Activated B cell treated with CpG ODN at 0.5 μM for 24 hours (primary cell): ENCODE measurements at regions not wholly inside any gene's neighbourhood (a gene's known extent, or its start where the extent isn't known, plus 50 kb on each side); places are given as distances from the start of the nearest gene placed in this dataset.
"Not testable (repeated sequence)": the region's sequence is repeated elsewhere in the genome, so short reads cannot be mapped to it uniquely, and the experiment has no call there.

ENCODE experiments used
- ATAC-seq: fragments of 200-7000 bp; cut with Tn5 transposase; one replicate; pipeline ENCODE4 v1.10.0; 2021; ENCODE audit warnings: low read depth, mild to moderate bottlenecking, moderate library complexity
- CTCF ChIA-PET: fragments of 350-600 bp; sonication (Branson Sonifier 250); formaldehyde crosslinking; loops from one replicate; lab custom pipeline; 2021; ENCODE audit warnings: antibody characterized with exemption; lab: Charles Lee
- POLR2A ChIA-PET: fragments of 350-600 bp; sonication (Branson Sonifier 250); formaldehyde crosslinking; loops from one replicate; lab custom pipeline; 2021; ENCODE audit warnings: antibody characterized with exemption; lab: Charles Lee
- DNase-seq: peaks from one replicate; pipeline ENCODE4 v3.0.0; 2022
- H3K27ac Mint-ChIP-seq: one replicate; pipeline ENCODE4 v1.8.0; 2020; ENCODE audit warnings: mixed read lengths
- H3K27me3 Mint-ChIP-seq: one replicate; pipeline ENCODE4 v1.8.0; 2021; ENCODE audit warnings: mixed read lengths
- H3K36me3 Mint-ChIP-seq: one replicate; pipeline ENCODE4 v1.8.0; 2021; ENCODE audit warnings: low read depth, mixed read lengths
- H3K4me1 Mint-ChIP-seq: one replicate; pipeline ENCODE4 v1.8.0; 2021; ENCODE audit warnings: mixed read lengths
- H3K4me3 Mint-ChIP-seq: one replicate; pipeline ENCODE4 v1.8.0; 2020; ENCODE audit warnings: mild to moderate bottlenecking, mixed read lengths
- H3K9me3 Mint-ChIP-seq: one replicate; pipeline ENCODE4 v1.8.0; 2020; ENCODE audit warnings: mixed read lengths
- CTCF ChIP-seq: fragments of 200-600 bp; IDR thresholded peaks from one replicate; pipeline ENCODE4 v1.8.0; 2022; ENCODE audit warnings: antibody characterized with exemption, mild to moderate bottlenecking
- intact Hi-C: fragments of 100-400 bp; cut with micrococcal nuclease; formaldehyde crosslinking; loops from one replicate; pipeline ENCODE4 v1.15.1; 2024

DNA sequence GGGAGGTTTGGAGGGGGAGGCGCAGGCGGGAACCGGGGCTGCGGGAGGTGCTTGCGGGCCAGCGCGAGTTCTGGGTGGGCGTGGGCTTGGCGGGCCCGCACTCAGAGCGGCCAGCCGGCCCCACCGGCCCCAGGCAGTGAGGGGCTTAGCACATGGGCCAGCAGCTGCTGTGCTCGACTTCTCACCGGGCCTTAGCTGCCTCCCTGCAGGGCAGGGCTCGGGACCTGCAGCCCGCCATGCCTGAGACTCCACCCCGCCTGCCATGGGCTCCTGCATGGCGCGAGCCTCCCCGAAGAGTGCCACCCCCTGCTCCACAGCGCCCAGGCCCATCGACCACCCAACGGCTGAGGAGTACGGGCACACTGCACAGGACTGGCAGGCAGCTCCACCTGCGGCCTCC is 98.6 kb upstream of the IGF1R start:
- H3K27me3 Mint-ChIP-seq = peaks cover 34% of the 10 kb centered on the region
- no peak overlapping the region for H3K4me3 Mint-ChIP-seq
- TF ChIP-seq CTCF = no peak
- ATAC-seq (no peak), DNase-seq (no peak)
- ChIA-PET POLR2A (no interaction called here), CTCF (no interaction called here)
- no peaks in the 10 kb centered on the region for H3K36me3 Mint-ChIP-seq
- peaks cover 22% of the 10 kb centered on the region for H3K4me1 Mint-ChIP-seq
- no peak overlapping the region for H3K27ac Mint-ChIP-seq
- intact Hi-C loops = loop anchor here (2.0 kb wide), 1 partner anchor 97 kb away; no protein-coding TSS in a partner anchor
- peaks cover 5% of the 10 kb centered on the region for H3K9me3 Mint-ChIP-seq

DNA sequence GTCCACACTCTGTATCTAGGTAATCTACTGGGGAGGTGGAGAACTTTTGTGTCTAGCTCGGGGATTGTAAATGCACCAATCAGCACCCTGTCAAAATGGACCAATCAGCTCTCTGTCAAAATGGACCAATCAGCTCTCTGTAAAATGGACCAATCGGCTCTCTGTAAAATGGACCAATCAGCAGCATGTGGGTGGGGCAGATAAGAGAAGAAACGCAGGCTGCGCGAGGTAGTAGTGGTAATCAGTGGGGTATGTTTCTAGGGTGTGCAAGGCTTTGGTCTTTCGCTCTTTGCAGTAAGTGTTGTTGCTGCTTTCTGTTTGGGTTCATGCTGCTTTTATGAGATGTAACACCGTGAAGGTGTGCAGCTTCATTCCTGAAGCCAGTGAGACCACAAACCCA is 98.0 kb upstream of the IGF1R start:
- H3K9me3 Mint-ChIP-seq, DNase-seq, H3K4me3 Mint-ChIP-seq, H3K27ac Mint-ChIP-seq, CTCF ChIA-PET, ATAC-seq, intact Hi-C loops, POLR2A ChIA-PET, H3K36me3 Mint-ChIP-seq: not testable (repeated sequence)
- H3K27me3 Mint-ChIP-seq = peaks cover 33% of the 10 kb centered on the region
- peaks cover 22% of the 10 kb centered on the region for H3K4me1 Mint-ChIP-seq

GRCh38 chr15:98551936-98552562 is 96.3 kb upstream of the IGF1R start:
- intact Hi-C loops = no loop called here
- Mint-ChIP-seq H3K4me3 (no peak overlapping the region), H3K4me1 (peaks cover 20% of the 10 kb centered on the region), H3K36me3 (no peaks in the 10 kb centered on the region), H3K27ac (no peak overlapping the region), H3K27me3 (peaks cover 23% of the 10 kb centered on the region), H3K9me3 (peaks cover 5% of the 10 kb centered on the region)
- ATAC-seq (no peak), DNase-seq (no peak)
- CTCF ChIA-PET = no interaction called here
- POLR2A ChIA-PET = no interaction called here
- no peak for TF ChIP-seq CTCF

GRCh38 chr15:98554272-98555172 is 93.8 kb upstream of the IGF1R start:
- H3K4me1 Mint-ChIP-seq = no peaks in the 10 kb centered on the region
- no peak for TF ChIP-seq CTCF
- H3K36me3 Mint-ChIP-seq = no peaks in the 10 kb centered on the region
- POLR2A ChIA-PET = no interaction called here
- peaks cover 5% of the 10 kb centered on the region for H3K9me3 Mint-ChIP-seq
- peaks cover 8% of the 10 kb centered on the region for H3K27me3 Mint-ChIP-seq
- H3K4me3 Mint-ChIP-seq = no peak overlapping the region
- no peak overlapping the region for H3K27ac Mint-ChIP-seq
- no peak for DNase-seq
- CTCF ChIA-PET = no interaction called here
- intact Hi-C loops = no loop called here
- no peak for ATAC-seq

GRCh38 chr15:98555173-98555515 is 93.2 kb upstream of the IGF1R start:
- Mint-ChIP-seq H3K27ac (no peak overlapping the region), H3K9me3 (peaks cover 4% of the 10 kb centered on the region), H3K27me3 (peaks cover 7% of the 10 kb centered on the region), H3K4me3 (no peak overlapping the region), H3K4me1 (no peaks in the 10 kb centered on the region), H3K36me3 (no peaks in the 10 kb centered on the region)
- no peak for TF ChIP-seq CTCF
- POLR2A ChIA-PET = no interaction called here
- DNase-seq = no peak
- intact Hi-C loops = no loop called here
- CTCF ChIA-PET = no interaction called here
- ATAC-seq = no peak
